ENCODE measurements at regions not wholly inside any gene's neighbourhood (a gene's known extent, or its start where the extent isn't known, plus 50 kb on each side); places are given as distances from the start of the nearest gene placed in this dataset.

- H3K79me2 ChIP-seq (ENCODE audit: control insufficient read depth, insufficient read depth, low read length): no peaks in the 10 kb centered on the region
- no peak overlapping the region for H3K27ac ChIP-seq (ENCODE audit: control insufficient read depth, insufficient read depth)
- H3K36me3 ChIP-seq (ENCODE audit: control insufficient read depth in 2 of 2, insufficient read depth in 2 of 2, low read length in 1 of 2): no peaks in the 10 kb centered on the region
- ATAC-seq (no peak), FAIRE-seq (no peak), DNase-seq (ENCODE audit: low read depth, low spot score) (no peak)
- H3K4me3 ChIP-seq: no peak overlapping the region
- CTCF ChIA-PET: no interaction called here
- H2AFZ ChIP-seq (ENCODE audit: control insufficient read depth, low read depth, low read length): no peak overlapping the region
- 50% methylated on average over 8 of the region's 8 CpGs for WGBS (ENCODE audit: insufficient coverage, insufficient replicate concordance, low lambda C conversion rate, missing lambda C conversion rate)
- H3K9me3 ChIP-seq (replicated peaks; ENCODE audit: control insufficient read depth, insufficient read depth, low read length): peaks cover 2% of the 10 kb centered on the region; the same call in 1 of the 3 replicates
- H3K27me3 ChIP-seq (replicated peaks in 1 of 2; ENCODE audit: control insufficient read depth in 2 of 2, insufficient read depth in 2 of 2, low read length in 1 of 2): no peaks in the 10 kb centered on the region
- POLR2A ChIA-PET: no interaction called here
- BruUV-seq (replicated peaks): no TSS peak
- no peak overlapping the region for H3K4me2 ChIP-seq (ENCODE audit: control insufficient read depth, insufficient read depth)
- RAD21 ChIA-PET (ENCODE audit: unreplicated experiment): no interaction called here
- intact Hi-C loops (cut with micrococcal nuclease; ENCODE audit: unreplicated experiment): no loop called here
- H3K9ac ChIP-seq (ENCODE audit: control insufficient read depth, insufficient read depth, low read length): no peak overlapping the region
- no peaks in the 10 kb centered on the region for H3K4me1 ChIP-seq (ENCODE audit: control insufficient read depth, insufficient read depth, low read length)
- SMC1A ChIA-PET (ENCODE audit: uncharacterized antibody, unreplicated experiment): no interaction called here
- H4K20me1 ChIP-seq (ENCODE audit: control insufficient read depth, insufficient read depth): no peaks in the 10 kb centered on the region
- in situ Hi-C loops (cut with MboI): no loop called here
- TF ChIP-seq EP300 (IDR thresholded peaks at IDR 0.05; ENCODE audit: borderline replicate concordance in 1 of 2, control insufficient read depth in 1 of 2, low read depth in 2 of 2, low read length in 2 of 2) (no peak), E2F4 (IDR thresholded peaks at IDR 0.05; ENCODE audit: low read depth, low read length) (no peak), PML (IDR thresholded peaks at IDR 0.05; ENCODE audit: low read length) (no peak), SREBF1 (IDR thresholded peaks at IDR 0.05; ENCODE audit: low read length) (no peak), CBX3 (IDR thresholded peaks at IDR 0.05; ENCODE audit: borderline replicate concordance, low read depth) (no peak), HCFC1 (IDR thresholded peaks at IDR 0.05; ENCODE audit: low read length) (no peak), BCL3 (IDR thresholded peaks at IDR 0.05; ENCODE audit: borderline replicate concordance, insufficient read depth, low read depth, low read length, poor library complexity, severe bottlenecking) (no peak), PKNOX1 (IDR thresholded peaks at IDR 0.05) (no peak), HDGF (IDR thresholded peaks at IDR 0.05) (no peak), ZNF687 (IDR thresholded peaks at IDR 0.05) (no peak), EZH2 (IDR thresholded peaks at IDR 0.05; ENCODE audit: borderline replicate concordance, control insufficient read depth, low read depth, low read length) (no peak), NBN (IDR thresholded peaks at IDR 0.05) (no peak), E4F1 (IDR thresholded peaks at IDR 0.05; ENCODE audit: borderline replicate concordance, partially characterized antibody) (no peak), BACH1 (IDR thresholded peaks at IDR 0.05; ENCODE audit: borderline replicate concordance) (no peak)
These were observed 131.9 kb downstream of the C16orf95 start for GRCh38 chr16:87185308-87185707.
